HCEC 1CT (cell line): ENCODE measurements at regions not wholly inside any gene's neighbourhood (a gene's known extent, or its start where the extent isn't known, plus 50 kb on each side); places are given as distances from the start of the nearest gene placed in this dataset.

Experiments used
- DNase-seq: peaks from one replicate; pipeline ENCODE4 v3.0.0-alpha.2; 2017

GRCh38 chr14:101460986-101461750 lies 100.1 kb upstream of the DIO3 start:
- no peak for DNase-seq

- no peak for DNase-seq
Measured at GRCh38 chr14:101461891-101462290, 99.4 kb upstream of the DIO3 start.

GRCh38 chr14:101462726-101463565 lies 98.3 kb upstream of the DIO3 start:
- no peak for DNase-seq

- DNase-seq: no peak
Measured at GRCh38 chr14:101463566-101464171, 97.6 kb upstream of the DIO3 start.

GRCh38 chr14:101464310-101464983 lies 96.8 kb upstream of the DIO3 start:
- DNase-seq: no peak

- DNase-seq: no peak
Measured at GRCh38 chr14:101464984-101465794, 96.1 kb upstream of the DIO3 start.

GRCh38 chr14:101465795-101466448 lies 95.4 kb upstream of the DIO3 start:
- no peak for DNase-seq

- no peak for DNase-seq
Measured at GRCh38 chr14:101466456-101467180, 94.7 kb upstream of the DIO3 start.

- DNase-seq: no peak
Measured at GRCh38 chr14:101467181-101467926, 93.9 kb upstream of the DIO3 start.

- no peak for DNase-seq
Measured at GRCh38 chr14:101469382-101470247, 91.7 kb upstream of the DIO3 start.

- no peak for DNase-seq
Measured at GRCh38 chr14:101470266-101470665, 91.0 kb upstream of the DIO3 start.

- DNase-seq: no peak
Measured at GRCh38 chr14:101471723-101472517, 89.4 kb upstream of the DIO3 start.

- DNase-seq: no peak
Measured at GRCh38 chr14:101472518-101472849, 88.8 kb upstream of the DIO3 start.

GRCh38 chr14:101473045-101473729 lies 88.1 kb upstream of the DIO3 start:
- DNase-seq: no peak

GRCh38 chr14:101473795-101474562 lies 87.3 kb upstream of the DIO3 start:
- no peak for DNase-seq

- DNase-seq: no peak
Measured at GRCh38 chr14:101474563-101475455, 86.5 kb upstream of the DIO3 start.
